ENCODE measurements at regions not wholly inside any gene's neighbourhood (a gene's known extent, or its start where the extent isn't known, plus 50 kb on each side); places are given as distances from the start of the nearest gene placed in this dataset.

GRCh38 chr12:82529101-82529500 lies 157.6 kb upstream of the TMTC2 start:
- POLR2A ChIA-PET = no interaction called here

GRCh38 chr12:82529954-82530353 lies 156.8 kb upstream of the TMTC2 start:
- H3K36me3 Mint-ChIP-seq = no peaks in the 10 kb centered on the region
- no peak overlapping the region for H3K27ac Mint-ChIP-seq
- no peaks in the 10 kb centered on the region for H3K4me1 ChIP-seq (ENCODE audit: insufficient read depth, low read length)
- peaks cover 0 to 2% of the 10 kb centered on the region in 2 donors for H3K27me3 Mint-ChIP-seq
- H3K9me3 Mint-ChIP-seq = no peaks in the 10 kb centered on the region
- H3K27ac ChIP-seq (ENCODE audit: low read depth, low read length) = no peak overlapping the region
- H3K4me1 Mint-ChIP-seq = no peaks in the 10 kb centered on the region
- H3K4me3 Mint-ChIP-seq = no peak overlapping the region
- H3K36me3 ChIP-seq (ENCODE audit: insufficient read depth, low read length) = no peaks in the 10 kb centered on the region
- CTCF ChIA-PET = no interaction called here
- H3K27me3 ChIP-seq (ENCODE audit: insufficient read depth, low read length, poor library complexity, severe bottlenecking) = peaks cover 5% of the 10 kb centered on the region
- no peak overlapping the region for H3K4me3 ChIP-seq (ENCODE audit: low read length)
- no peak for DNase-seq
- POLR2A ChIA-PET = no interaction called here
- H3K9me3 ChIP-seq (ENCODE audit: low read length) = no peaks in the 10 kb centered on the region

More at GRCh38 chr12:82529101-82529500, 157.6 kb upstream of the TMTC2 start:
- H3K27me3 ChIP-seq (ENCODE audit: insufficient read depth, low read length, poor library complexity, severe bottlenecking) = peaks cover 5% of the 10 kb centered on the region
- no peak overlapping the region for H3K4me3 Mint-ChIP-seq
- no peaks in the 10 kb centered on the region for H3K4me1 ChIP-seq (ENCODE audit: insufficient read depth, low read length)
- CTCF ChIA-PET = no interaction called here
- H3K4me3 ChIP-seq (ENCODE audit: low read length) = no peak overlapping the region
- no peak for DNase-seq
- H3K9me3 Mint-ChIP-seq = no peaks in the 10 kb centered on the region
- H3K27me3 Mint-ChIP-seq = peaks cover 0 to 2% of the 10 kb centered on the region in 2 donors
- H3K27ac Mint-ChIP-seq = no peak overlapping the region
- no peaks in the 10 kb centered on the region for H3K4me1 Mint-ChIP-seq
- H3K27ac ChIP-seq (ENCODE audit: low read depth, low read length) = no peak overlapping the region
- no peaks in the 10 kb centered on the region for H3K9me3 ChIP-seq (ENCODE audit: low read length)
- no peaks in the 10 kb centered on the region for H3K36me3 Mint-ChIP-seq
- H3K36me3 ChIP-seq (ENCODE audit: insufficient read depth, low read length) = no peaks in the 10 kb centered on the region

- Histone ChIP-seq H3K9me3 (ENCODE audit: low read length) (no peaks in the 10 kb centered on the region), H3K36me3 (ENCODE audit: insufficient read depth, low read length) (no peaks in the 10 kb centered on the region), H3K4me1 (ENCODE audit: insufficient read depth, low read length) (no peaks in the 10 kb centered on the region), H3K4me3 (ENCODE audit: low read length) (no peak overlapping the region), H3K27me3 (ENCODE audit: insufficient read depth, low read length, poor library complexity, severe bottlenecking) (peaks cover 5% of the 10 kb centered on the region), H3K27ac (ENCODE audit: low read depth, low read length) (no peak overlapping the region)
- no peak overlapping the region for H3K4me3 Mint-ChIP-seq
- DNase-seq = no peak
- no peak overlapping the region for H3K27ac Mint-ChIP-seq
- POLR2A ChIA-PET = no interaction called here
- CTCF ChIA-PET = no interaction called here
- no peaks in the 10 kb centered on the region for H3K36me3 Mint-ChIP-seq
- H3K27me3 Mint-ChIP-seq = peaks cover 0 to 2% of the 10 kb centered on the region in 2 donors
- no peaks in the 10 kb centered on the region for H3K9me3 Mint-ChIP-seq
- no peaks in the 10 kb centered on the region for H3K4me1 Mint-ChIP-seq
These were observed 156.3 kb upstream of the TMTC2 start for GRCh38 chr12:82530394-82530793.

- Mint-ChIP-seq H3K4me1 (no peaks in the 10 kb centered on the region), H3K27ac (no peak overlapping the region)
- CTCF ChIA-PET = no interaction called here
These were observed 153.4 kb upstream of the TMTC2 start for GRCh38 chr12:82533341-82533740.

GRCh38 chr12:82537436-82537835 lies 149.3 kb upstream of the TMTC2 start:
- no peaks in the 10 kb centered on the region for H3K27me3 ChIP-seq (ENCODE audit: insufficient read depth, low read length, poor library complexity, severe bottlenecking)
- DNase-seq = no peak
- no peak overlapping the region for H3K4me3 ChIP-seq (ENCODE audit: low read length)
- ChIA-PET CTCF (no interaction called here), POLR2A (no interaction called here)
- no peaks in the 10 kb centered on the region for H3K4me1 ChIP-seq (ENCODE audit: insufficient read depth, low read length)
- H3K27ac ChIP-seq (ENCODE audit: low read depth, low read length) = no peak overlapping the region
- Mint-ChIP-seq H3K36me3 (no peaks in the 10 kb centered on the region), H3K4me3 (no peak overlapping the region), H3K27ac (no peak overlapping the region), H3K27me3 (peaks cover 0 to 1% of the 10 kb centered on the region in 2 donors), H3K4me1 (no peaks in the 10 kb centered on the region), H3K9me3 (peaks cover 0 to 15% (median 2%) of the 10 kb centered on the region in 5 donors)
- no peaks in the 10 kb centered on the region for H3K9me3 ChIP-seq (ENCODE audit: low read length)
- H3K36me3 ChIP-seq (ENCODE audit: insufficient read depth, low read length) = no peaks in the 10 kb centered on the region

More at GRCh38 chr12:82533341-82533740, 153.4 kb upstream of the TMTC2 start:
- H3K27me3 Mint-ChIP-seq = peaks cover 0 to 2% of the 10 kb centered on the region in 2 donors
- no peaks in the 10 kb centered on the region for H3K36me3 Mint-ChIP-seq
- Histone ChIP-seq H3K9me3 (ENCODE audit: low read length) (no peaks in the 10 kb centered on the region), H3K27me3 (ENCODE audit: insufficient read depth, low read length, poor library complexity, severe bottlenecking) (no peaks in the 10 kb centered on the region), H3K4me3 (ENCODE audit: low read length) (no peak overlapping the region), H3K36me3 (ENCODE audit: insufficient read depth, low read length) (no peaks in the 10 kb centered on the region), H3K4me1 (ENCODE audit: insufficient read depth, low read length) (no peaks in the 10 kb centered on the region), H3K27ac (ENCODE audit: low read depth, low read length) (no peak overlapping the region)
- no peak for DNase-seq
- H3K4me3 Mint-ChIP-seq = no peak overlapping the region
- no peaks in the 10 kb centered on the region for H3K9me3 Mint-ChIP-seq
- POLR2A ChIA-PET = no interaction called here

GRCh38 chr12:82554529-82554928 lies 132.2 kb upstream of the TMTC2 start:
- Mint-ChIP-seq H3K4me3 (no peak overlapping the region), H3K27me3 (peaks cover 0 to 5% of the 10 kb centered on the region in 2 donors), H3K36me3 (no peaks in the 10 kb centered on the region), H3K27ac (no peak overlapping the region), H3K4me1 (no peaks in the 10 kb centered on the region), H3K9me3 (peaks cover 6 to 21% (median 16%) of the 10 kb centered on the region in 5 donors)
- Histone ChIP-seq H3K27ac (ENCODE audit: low read depth, low read length) (no peak overlapping the region), H3K27me3 (ENCODE audit: insufficient read depth, low read length, poor library complexity, severe bottlenecking) (no peaks in the 10 kb centered on the region), H3K36me3 (ENCODE audit: insufficient read depth, low read length) (no peaks in the 10 kb centered on the region), H3K4me1 (ENCODE audit: insufficient read depth, low read length) (no peaks in the 10 kb centered on the region), H3K9me3 (ENCODE audit: low read length) (no peaks in the 10 kb centered on the region), H3K4me3 (ENCODE audit: low read length) (no peak overlapping the region)
- ChIA-PET POLR2A (no interaction called here), CTCF (interaction anchor here (1.6 kb wide), 1 partner anchor 12 kb away, joined by 3 read pairs; no protein-coding TSS in a partner anchor)
- no peak for DNase-seq

- Mint-ChIP-seq H3K4me1 (no peaks in the 10 kb centered on the region), H3K36me3 (no peaks in the 10 kb centered on the region), H3K27me3 (peaks cover 0 to 5% of the 10 kb centered on the region in 2 donors), H3K9me3 (peaks cover 6 to 16% (median 9%) of the 10 kb centered on the region in 5 donors), H3K4me3 (no peak overlapping the region), H3K27ac (no peak overlapping the region)
- DNase-seq = no peak
- ChIA-PET CTCF (no interaction called here), POLR2A (no interaction called here)
- no peaks in the 10 kb centered on the region for H3K27me3 ChIP-seq (ENCODE audit: insufficient read depth, low read length, poor library complexity, severe bottlenecking)
- no peaks in the 10 kb centered on the region for H3K36me3 ChIP-seq (ENCODE audit: insufficient read depth, low read length)
- no peaks in the 10 kb centered on the region for H3K9me3 ChIP-seq (ENCODE audit: low read length)
- H3K4me3 ChIP-seq (ENCODE audit: low read length) = no peak overlapping the region
- H3K4me1 ChIP-seq (ENCODE audit: insufficient read depth, low read length) = no peaks in the 10 kb centered on the region
- H3K27ac ChIP-seq (ENCODE audit: low read depth, low read length) = no peak overlapping the region
These were observed 131.0 kb upstream of the TMTC2 start for GRCh38 chr12:82555699-82556098.

- Histone ChIP-seq H3K4me1 (ENCODE audit: insufficient read depth, low read length) (no peaks in the 10 kb centered on the region), H3K36me3 (ENCODE audit: insufficient read depth, low read length) (no peaks in the 10 kb centered on the region), H3K4me3 (ENCODE audit: low read length) (no peak overlapping the region), H3K27me3 (ENCODE audit: insufficient read depth, low read length, poor library complexity, severe bottlenecking) (no peaks in the 10 kb centered on the region), H3K27ac (ENCODE audit: low read depth, low read length) (no peak overlapping the region), H3K9me3 (ENCODE audit: low read length) (no peaks in the 10 kb centered on the region)
- H3K4me1 Mint-ChIP-seq = no peaks in the 10 kb centered on the region
- ChIA-PET POLR2A (no interaction called here), CTCF (no interaction called here)
- H3K27ac Mint-ChIP-seq = no peak overlapping the region
- H3K36me3 Mint-ChIP-seq = no peaks in the 10 kb centered on the region
- H3K9me3 Mint-ChIP-seq = no peaks in the 10 kb centered on the region
- DNase-seq = no peak
- no peak overlapping the region for H3K4me3 Mint-ChIP-seq
- H3K27me3 Mint-ChIP-seq = no peaks in the 10 kb centered on the region
These were observed 120.7 kb upstream of the TMTC2 start for GRCh38 chr12:82565966-82566365.

- no peak overlapping the region for H3K4me3 Mint-ChIP-seq
- ChIA-PET CTCF (no interaction called here), POLR2A (no interaction called here)
These were observed 119.0 kb upstream of the TMTC2 start for GRCh38 chr12:82567688-82568087.

More at GRCh38 chr12:82567688-82568087, 119.0 kb upstream of the TMTC2 start:
- no peak overlapping the region for H3K27ac ChIP-seq (ENCODE audit: low read depth, low read length)
- H3K36me3 ChIP-seq (ENCODE audit: insufficient read depth, low read length) = no peaks in the 10 kb centered on the region
- Mint-ChIP-seq H3K9me3 (no peaks in the 10 kb centered on the region), H3K4me1 (no peaks in the 10 kb centered on the region), H3K27ac (no peak overlapping the region), H3K27me3 (no peaks in the 10 kb centered on the region), H3K36me3 (no peaks in the 10 kb centered on the region)
- DNase-seq = no peak
- no peak overlapping the region for H3K4me3 ChIP-seq (ENCODE audit: low read length)
- H3K9me3 ChIP-seq (ENCODE audit: low read length) = no peaks in the 10 kb centered on the region
- no peaks in the 10 kb centered on the region for H3K4me1 ChIP-seq (ENCODE audit: insufficient read depth, low read length)
- no peaks in the 10 kb centered on the region for H3K27me3 ChIP-seq (ENCODE audit: insufficient read depth, low read length, poor library complexity, severe bottlenecking)
